HPDE6-E6E7 (cell line): ENCODE measurements at regions not wholly inside any gene's neighbourhood (a gene's known extent, or its start where the extent isn't known, plus 50 kb on each side); places are given as distances from the start of the nearest gene placed in this dataset.
A peak's percentile ranks its signal among the peaks of the same experiment; 100 is the strongest.
"Not testable (repeated sequence)": the region's sequence is repeated elsewhere in the genome, so short reads cannot be mapped to it uniquely, and the experiment has no call there.

Source experiments
- DNase-seq: peaks from one replicate; pipeline ENCODE4 v3.0.0; 2011; ENCODE audit warnings: missing footprints; ENCODE audit errors: extremely low spot score

DNA sequence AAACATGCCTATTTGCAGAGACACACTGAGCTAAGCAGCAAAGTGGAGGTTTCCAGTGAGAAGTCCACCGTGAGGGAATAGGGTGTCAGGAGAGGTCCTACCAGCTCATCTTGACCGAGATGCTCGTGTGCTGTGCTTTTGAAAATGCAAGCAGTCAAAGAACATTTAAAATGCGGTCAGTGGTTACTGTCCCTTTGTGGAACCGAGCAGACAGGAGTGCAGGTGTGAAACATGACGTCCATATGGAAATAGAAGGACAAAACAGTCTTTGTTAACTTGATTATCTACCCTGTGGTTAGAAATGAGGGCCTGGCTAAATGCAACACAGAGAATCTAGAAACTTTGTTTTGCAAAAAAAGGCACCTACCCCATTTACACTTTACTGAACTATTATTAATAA is 473.3 kb downstream of the SPATA31A6 start:
- not testable (repeated sequence) for DNase-seq

DNA sequence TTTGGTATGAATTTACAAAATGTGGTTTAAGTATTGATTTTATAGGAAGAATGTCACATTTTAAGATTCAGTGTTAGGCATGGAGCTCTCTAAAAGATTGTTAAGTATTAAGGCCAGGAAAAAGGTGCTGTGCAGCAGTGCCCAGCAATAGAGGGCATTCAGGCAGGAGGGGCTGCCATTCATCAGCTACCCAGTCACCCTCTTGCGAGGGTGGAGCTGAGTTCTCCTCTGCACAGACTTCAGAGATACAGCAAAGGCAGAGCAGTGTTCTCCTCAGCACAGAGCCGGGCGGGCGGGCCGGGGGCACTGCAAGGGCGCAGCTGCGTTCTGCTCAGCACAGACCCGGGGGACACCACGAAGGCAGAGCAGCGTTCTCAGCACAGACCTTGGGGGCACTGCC is 474.0 kb downstream of the SPATA31A6 start:
- not testable (repeated sequence) for DNase-seq

DNA sequence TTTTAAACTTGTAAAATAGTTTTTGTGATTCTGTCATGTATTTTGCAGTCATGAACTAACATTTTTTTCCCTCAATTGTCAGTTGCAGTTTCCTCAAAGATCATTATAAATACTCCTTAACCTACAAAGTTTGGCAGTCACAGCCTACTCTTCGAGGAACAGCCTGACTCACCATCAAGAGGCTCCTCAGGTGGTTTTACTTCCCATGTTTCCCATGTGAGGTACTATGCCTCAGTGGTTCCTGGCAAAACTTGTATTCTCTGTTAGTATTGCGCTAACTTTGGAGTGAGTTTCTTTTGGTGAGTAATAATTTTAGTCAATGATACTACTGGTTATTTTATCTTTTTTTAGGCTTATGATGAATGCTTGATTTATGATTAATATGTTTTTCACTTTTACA is 513.7 kb downstream of the SPATA31A6 start:
- not testable (repeated sequence) for DNase-seq

DNA sequence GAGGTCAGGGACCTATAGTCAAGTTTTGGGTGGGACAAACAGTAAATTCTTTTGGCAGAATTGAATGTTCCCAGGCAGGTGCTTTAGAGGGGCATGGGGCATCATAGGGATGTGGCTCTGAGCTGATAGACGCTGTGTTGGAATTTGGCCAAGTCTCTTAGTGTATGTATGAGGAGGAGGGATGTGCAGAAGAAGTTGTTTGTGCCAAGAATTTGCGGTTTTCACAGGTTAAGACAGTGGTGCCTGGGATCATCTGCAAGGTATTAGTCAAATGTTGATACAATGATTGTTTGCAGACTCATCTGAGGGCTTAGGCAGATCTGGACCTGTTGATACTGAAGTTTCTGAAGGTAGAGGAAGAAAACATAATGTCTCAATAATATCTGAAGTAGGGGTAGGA is 519.4 kb downstream of the SPATA31A6 start:
- not testable (repeated sequence) for DNase-seq

DNA sequence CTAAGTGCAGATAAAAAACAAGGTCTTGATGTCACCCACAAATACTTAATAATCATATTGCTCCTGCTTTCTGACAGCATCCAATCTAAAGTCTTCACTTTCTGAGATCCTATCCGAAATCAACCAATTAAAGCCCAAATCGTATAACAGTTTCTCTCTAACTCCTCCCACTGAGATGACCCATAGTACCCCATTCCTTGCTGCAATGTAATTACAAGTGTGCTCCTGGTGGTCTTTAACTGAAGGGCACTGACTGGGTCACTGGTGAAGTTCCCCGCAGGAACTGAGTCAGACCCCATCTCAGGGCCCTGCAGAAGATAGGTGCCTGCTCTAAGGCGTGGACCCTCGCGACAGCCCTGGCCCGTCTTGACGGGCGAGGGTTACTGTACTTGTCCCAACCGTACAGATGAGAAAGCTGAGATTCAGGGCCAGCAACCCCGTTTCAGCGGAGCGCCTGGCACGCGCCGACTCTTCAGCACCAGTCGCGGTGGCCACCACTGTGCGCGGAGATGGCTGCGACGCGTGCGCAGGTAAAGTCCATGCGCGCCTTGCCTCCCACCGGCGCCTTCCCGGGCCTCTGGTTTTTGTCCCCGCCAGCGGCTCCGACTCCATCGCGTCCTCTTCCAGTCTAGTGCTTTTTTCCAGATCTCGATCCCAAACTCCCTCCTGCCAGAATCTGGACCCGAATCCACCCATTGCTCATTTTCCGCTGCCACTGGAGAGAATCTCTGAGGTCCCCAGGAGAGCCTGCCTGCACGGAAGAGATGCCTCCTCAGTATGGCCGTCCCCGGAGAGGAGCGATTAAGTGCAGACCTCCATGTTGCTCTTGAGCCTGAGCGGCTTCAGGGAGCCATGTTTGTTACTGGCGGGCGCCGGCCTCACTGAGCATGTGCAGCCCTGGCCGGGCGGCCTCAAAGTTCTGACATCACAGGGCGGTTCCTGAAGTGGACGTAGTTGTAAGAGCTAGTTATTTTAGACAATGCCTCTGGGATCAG is 541.7 kb downstream of the SPATA31A6 start:
- not testable (repeated sequence) for DNase-seq

DNA sequence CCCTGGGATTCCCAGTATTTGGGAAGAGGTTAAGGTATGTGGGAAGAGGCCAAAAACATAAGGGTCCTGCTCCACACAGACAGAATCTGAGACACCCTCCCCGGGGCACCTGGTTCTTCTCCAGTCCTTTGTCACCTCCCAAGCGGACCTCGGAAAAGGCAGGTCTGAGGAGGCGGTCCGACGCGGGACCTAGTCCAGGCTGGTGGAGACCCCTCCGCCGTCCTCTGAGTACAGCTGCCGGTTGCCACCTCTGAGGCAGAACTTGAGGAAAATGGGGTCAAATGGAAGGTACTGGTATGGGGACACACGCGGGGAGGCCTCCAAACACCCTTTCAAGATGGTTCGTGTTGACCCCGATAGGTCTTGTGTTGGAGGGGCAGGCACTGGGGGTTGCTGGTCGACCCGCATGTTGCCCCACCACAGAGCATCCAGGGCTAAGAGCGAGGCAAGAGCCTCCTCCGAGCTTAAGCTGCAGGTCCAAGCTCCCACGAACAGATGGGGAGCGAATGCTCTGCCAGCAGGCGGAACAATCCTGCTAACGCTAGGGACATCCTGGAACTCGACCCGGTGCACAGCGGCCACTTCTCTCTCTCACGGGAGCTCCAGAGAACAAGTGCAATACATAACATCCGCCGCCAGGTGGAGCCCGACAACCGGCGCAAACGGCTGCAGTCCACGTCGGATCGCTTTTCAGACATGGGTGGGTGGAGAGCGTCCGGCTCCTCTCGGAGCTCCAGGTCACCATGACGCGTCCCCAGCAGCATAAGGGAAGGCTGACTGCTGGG is 559.8 kb downstream of the SPATA31A6 start:
- peak; percentile 66 for DNase-seq

DNA sequence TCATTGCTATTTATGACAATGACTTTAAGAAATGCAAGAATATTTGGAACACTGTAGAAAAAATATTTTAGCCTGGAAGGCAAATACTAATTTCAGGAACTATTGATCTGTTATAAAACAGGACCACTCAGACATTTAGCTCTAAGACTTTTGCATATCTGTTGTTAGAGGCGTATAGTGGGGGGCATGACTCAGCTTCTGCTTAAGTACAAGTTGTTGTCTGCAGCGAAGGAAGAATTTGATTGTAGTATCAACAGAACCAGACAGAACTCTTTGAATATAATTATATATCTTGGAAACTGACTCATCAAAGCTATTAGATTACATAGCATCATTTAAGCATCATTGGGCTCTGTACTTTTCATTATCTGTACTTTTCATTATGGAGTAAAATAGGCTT is 573.8 kb downstream of the SPATA31A6 start:
- DNase-seq, result not testable (repeated sequence)

DNA sequence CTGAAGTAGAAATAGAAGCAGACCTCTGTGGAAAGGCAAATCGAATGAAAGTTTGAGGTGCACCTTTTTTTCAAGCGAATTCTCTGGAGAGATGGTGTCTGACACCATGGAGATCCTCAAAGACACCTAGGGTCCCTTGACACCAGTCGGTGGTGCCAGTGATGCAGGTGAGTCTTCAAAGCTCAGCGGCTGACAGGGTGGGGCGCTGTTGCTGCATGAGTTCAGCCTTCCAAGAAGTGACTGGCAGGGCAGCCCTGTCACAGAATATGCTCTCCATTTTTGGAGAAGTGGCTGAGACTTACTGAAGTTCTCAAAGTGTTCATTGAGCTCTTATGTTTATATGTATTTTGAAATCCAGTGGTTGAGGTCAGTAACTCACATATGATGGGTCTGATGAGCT is 575.9 kb downstream of the SPATA31A6 start:
- DNase-seq, result not testable (repeated sequence)

DNA sequence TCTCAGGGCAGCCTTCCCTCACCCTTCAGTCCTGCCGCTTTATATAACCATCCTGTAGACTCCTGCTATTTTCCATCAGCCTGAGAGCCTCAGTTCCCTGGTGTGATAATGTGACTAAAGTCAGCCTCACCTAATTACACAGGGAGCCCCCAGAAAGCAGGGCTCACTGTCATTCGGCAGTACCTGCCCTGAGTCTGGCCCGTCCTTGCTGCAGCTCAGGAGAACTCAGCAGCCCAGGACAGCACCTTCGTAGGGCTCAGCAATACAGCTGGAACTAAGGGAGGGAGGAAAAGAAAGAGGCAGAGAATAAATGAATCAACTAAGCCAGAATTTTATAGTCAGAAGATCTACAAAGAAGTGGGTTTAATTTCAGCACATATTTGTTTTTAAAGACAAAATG is 598.7 kb downstream of the SPATA31A6 start:
- not testable (repeated sequence) for DNase-seq

DNA sequence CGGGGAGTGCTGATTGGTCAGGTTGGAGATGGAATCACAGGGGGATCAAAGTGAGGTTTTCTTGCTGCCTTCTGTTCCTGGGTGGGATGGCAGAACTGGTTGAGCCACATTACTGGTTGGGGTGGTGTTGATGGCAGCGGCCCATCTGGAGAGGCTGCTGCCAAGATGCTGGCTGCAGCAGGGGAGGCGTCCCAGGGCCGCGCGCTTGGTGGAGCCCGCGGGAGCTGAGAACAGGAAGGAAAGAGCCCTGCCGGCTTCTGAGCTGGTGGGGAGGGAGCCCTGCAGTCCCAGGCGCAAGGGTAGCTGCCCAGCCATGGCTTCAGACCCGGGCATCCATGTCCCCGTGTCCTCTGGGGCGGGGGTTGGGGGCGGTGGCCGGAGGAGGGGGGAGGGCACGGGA is 609.3 kb downstream of the SPATA31A6 start:
- not testable (repeated sequence) for DNase-seq

DNA sequence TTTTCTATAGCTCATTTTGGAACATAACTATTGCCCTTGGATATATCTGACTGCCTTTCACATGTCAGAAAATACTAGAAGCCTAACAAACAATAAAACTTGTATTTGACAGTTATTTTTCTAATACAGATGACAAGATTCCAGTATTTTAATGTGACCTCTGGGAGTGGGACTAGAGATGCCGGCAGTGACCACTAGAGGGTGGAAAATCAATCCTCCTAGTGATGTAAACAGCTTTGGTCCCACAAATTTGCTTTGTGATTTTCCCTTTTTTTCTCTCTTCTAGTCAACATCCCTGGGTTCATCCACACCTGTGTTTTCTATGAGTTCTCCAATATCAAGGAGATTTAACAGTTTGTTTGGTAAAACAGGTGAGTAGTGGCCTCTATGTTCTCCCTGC is 615.1 kb downstream of the SPATA31A6 start:
- not testable (repeated sequence) for DNase-seq

DNA sequence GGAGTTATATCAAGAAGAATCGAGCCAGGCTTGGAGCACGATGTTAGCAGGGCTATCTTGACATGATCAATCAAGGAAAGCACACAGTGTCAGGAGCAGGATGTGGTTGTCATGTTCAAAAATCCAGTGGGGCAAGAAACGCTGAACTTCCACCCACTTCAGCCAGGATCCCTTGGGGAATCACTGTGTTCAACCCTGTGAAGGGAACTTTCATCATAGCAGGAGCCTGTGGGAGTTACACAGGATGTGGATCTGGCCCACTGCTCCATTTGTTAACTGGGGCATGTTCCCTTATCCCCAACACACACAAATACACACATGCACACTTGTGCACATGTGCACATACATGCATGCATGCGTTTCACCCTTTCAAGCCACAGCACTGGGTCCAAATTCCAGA is 619.3 kb downstream of the SPATA31A6 start:
- not testable (repeated sequence) for DNase-seq

DNA sequence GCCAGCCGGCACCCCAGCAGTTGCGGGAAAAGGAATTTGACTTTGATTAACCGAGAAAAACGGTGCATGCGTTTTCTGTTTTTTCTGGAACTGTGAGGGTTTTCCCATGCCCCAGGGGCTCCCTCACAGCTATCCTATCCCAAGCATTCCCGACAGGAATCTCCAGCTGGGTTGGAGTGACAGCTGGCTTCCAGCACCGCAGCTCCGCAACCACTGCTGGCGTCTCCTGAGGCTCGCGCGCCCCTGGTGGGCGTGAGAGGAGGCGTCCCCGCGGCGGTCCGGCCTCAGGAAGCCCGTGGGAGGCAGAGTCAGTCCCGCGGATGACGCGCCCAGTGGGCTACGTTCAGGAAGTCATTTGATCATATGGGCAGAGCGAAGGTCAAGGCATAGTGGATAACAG is 623.2 kb downstream of the SPATA31A6 start:
- not testable (repeated sequence) for DNase-seq

DNA sequence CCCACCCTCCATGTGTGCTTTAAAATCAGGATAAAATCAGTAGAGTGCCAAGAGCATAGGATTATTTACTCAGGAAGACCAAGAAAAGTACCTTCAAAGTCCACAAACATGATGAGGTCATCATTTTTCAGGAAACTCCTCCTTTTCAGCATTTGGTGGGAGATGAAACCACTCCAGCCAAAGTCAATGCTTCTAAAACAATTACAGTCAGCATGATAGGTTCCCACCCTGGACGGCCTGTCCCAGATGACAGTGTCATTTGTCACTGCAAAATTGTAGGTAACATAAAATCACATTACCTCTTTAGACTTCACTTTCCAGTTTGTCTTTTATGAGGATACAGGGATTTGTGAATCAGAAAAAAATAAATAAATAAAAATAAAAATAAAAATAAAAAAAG is 638.0 kb downstream of the SPATA31A6 start:
- not testable (repeated sequence) for DNase-seq

DNA sequence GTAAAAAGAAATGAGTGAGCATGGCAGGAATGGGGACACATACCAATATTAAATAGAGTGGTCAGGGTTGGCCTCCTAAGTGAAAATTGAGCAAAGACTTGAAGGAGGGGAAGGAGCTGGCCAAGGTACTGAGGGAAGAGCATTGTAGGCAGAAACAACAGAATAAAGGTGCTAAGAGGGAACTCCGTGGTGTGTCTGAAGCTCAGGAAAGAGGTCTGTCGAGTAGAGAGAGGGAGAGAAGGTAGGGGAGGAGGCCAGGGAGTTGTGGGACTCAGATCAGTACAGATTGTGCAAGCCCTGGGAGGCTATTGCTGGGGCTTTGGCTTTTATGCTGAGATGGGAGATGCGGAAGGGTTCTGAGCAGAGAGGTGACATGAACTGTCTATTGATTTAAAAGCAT is 664.7 kb downstream of the SPATA31A6 start:
- not testable (repeated sequence) for DNase-seq

DNA sequence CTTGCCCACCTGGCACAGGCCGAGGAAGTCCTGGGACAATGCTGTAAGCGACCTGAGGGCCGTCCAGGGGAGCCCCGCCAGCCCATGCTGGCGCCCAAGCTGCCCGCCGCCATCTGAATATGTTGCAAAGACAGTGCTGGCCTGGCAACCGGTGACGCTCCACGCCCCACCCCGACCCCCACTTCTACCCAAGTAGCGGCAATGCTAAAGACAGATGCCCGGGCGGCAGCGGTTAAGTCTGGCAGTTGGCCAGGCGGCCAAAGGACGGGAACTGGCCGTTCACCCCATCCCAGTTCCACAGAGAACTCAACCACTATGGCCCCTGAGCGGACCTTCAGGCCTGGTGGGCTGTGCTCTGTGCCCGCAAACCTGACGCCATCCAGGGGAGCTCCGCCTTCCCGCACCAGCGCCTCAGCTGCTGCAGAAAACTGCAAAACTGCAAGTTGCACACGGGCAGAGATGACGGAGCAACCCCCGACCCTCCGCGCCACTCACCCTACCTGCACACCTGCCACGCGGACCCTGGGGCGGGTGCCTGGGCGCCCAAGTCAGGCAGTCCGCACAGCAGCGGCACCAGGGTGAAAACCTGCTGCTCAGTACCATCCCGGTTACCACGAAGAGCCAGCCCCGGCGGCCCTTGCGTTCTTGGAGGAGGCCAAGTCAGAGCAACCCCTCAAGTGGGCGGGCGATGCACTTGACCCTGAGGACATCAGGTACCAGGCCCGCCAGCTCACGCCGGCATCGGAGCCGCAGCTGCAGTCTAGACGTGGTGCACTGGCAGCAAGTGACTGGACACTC is 667.6 kb downstream of the SPATA31A6 start:
- not testable (repeated sequence) for DNase-seq

DNA sequence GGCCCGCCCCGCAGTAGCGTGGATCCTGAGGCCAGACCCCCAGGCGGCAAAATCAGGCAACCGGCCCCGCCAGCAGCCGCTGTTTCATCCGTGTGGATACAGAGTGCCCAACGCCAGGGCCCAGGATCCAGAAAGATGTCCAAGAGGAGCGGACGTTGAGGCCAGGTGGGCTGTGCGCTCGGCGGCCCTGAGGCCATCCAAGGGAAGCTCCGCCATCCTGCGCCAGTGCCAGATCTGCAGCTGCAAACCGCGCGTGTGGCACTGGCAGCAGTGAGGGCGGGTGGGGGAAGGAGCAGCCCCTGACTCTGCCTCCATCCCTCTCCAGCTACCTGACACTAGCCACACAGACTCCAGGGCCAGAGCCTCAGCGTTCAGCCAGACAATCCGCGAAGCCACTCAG is 668.2 kb downstream of the SPATA31A6 start:
- not testable (repeated sequence) for DNase-seq

DNA sequence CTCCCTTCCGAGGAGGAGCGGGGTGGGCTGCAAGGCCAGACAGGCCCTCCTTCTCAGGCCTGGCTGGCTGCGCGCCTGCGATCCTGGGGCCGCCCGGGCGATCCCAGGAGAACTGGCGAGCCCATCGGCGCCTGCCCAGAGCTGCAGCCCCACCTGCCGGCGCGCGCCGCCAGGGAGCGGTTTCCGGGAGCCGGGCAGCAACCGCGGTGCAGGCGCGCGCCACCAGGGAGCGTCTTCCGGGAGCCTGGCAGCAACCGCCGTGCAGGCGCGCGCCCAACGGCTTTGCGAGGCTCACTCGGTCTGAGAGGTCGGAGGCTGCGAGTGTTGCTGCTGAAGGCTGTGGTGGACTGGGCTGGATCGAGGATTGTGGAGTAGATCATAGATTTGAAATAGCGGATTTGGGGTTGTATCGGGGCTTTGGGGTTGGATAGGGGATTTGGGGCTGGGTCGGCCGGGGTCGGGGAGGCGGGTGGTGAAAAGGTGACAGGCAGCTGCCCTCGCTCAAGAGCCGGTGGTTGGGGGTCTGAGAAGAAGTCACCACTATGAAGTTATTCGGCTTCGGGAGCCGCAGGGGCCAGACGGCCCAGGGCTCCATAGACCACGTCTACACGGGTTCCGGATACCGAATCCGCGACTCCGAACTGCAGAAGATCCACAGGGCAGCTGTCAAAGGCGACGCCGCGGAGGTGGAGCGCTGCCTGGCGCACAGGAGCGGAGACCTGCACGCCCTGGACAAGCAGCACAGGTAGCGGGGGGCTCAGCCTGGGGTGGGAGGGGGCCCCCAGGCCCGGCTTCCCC is 668.9 kb downstream of the SPATA31A6 start:
- peak; percentile 1 for DNase-seq

DNA sequence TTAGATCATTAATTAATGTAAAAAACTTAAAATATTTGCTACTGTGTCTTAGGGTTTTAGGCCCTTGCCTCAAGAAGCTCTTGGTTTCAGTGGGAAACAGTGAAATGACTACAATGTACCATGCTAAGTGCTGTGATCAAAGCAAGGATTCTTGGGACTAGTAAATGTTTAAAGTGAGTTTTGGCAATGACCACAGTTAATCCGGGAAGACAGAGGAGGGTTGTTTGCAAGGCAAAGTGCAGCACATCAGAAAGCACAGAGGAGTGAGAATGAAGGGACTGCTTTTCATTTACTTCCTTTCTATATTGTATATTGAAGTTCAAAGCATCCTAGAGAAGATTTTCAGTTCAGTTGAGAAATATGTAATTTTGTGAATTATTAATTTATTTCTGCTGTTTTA is 676.7 kb downstream of the SPATA31A6 start:
- not testable (repeated sequence) for DNase-seq

DNA sequence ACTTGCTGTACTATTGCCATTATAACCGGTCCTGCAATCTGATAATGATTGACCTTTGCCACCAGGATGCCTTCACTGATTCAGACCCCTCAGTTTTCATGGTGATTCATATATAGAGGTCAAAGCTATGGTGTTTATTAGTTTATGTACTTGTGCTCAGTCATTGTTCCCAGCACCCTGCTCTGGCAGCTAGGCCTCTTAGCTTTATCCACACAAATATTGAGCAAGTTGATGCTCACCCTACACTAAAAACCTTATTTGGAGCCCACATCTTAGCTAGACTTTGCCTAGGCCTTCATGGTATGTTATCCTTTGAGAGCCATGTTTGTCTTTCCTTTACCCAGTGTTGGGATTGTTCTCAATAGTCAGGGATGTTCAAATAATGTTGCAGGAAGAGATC is 679.0 kb downstream of the SPATA31A6 start:
- not testable (repeated sequence) for DNase-seq
